ENCODE measurements at regions not wholly inside any gene's neighbourhood (a gene's known extent, or its start where the extent isn't known, plus 50 kb on each side); places are given as distances from the start of the nearest gene placed in this dataset.

GRCh38 chr2:83565181-83565580, 893.9 kb downstream of the SUCLG1 start:
- DNase-seq (ENCODE audit: low spot score), result no peak

- DNase-seq (ENCODE audit: low spot score), result no peak
These were observed 897.5 kb downstream of the SUCLG1 start for GRCh38 chr2:83561592-83561991.

GRCh38 chr2:83536556-83536955, 922.5 kb downstream of the SUCLG1 start:
- DNase-seq (ENCODE audit: low spot score), result no peak

GRCh38 chr2:83534416-83534815, 924.7 kb downstream of the SUCLG1 start:
- no peak for DNase-seq (ENCODE audit: low spot score)

GRCh38 chr2:83531206-83531826, 927.8 kb downstream of the SUCLG1 start:
- no peak for DNase-seq (ENCODE audit: low spot score)

- no peak for DNase-seq (ENCODE audit: low spot score)
These were observed 930.3 kb downstream of the SUCLG1 start for GRCh38 chr2:83528767-83529166.

- no peak for DNase-seq (ENCODE audit: low spot score)
These were observed 936.1 kb downstream of the SUCLG1 start for GRCh38 chr2:83522891-83523493.

GRCh38 chr2:83517727-83518368, 941.2 kb downstream of the SUCLG1 start:
- no peak for DNase-seq (ENCODE audit: low spot score)

- DNase-seq (ENCODE audit: low spot score), result no peak
These were observed 942.6 kb downstream of the SUCLG1 start for GRCh38 chr2:83516503-83516902.

GRCh38 chr2:83487451-83487850, 971.6 kb downstream of the SUCLG1 start:
- DNase-seq (ENCODE audit: low spot score), result no peak

- no peak for DNase-seq (ENCODE audit: low spot score)
These were observed 977.6 kb downstream of the SUCLG1 start for GRCh38 chr2:83481436-83481835.

- no peak for DNase-seq (ENCODE audit: low spot score)
These were observed 981.0 kb downstream of the SUCLG1 start for GRCh38 chr2:83478037-83478436.

- no peak for DNase-seq (ENCODE audit: low spot score)
These were observed 983.7 kb downstream of the SUCLG1 start for GRCh38 chr2:83475371-83475770.

GRCh38 chr2:83471655-83472054, 987.4 kb downstream of the SUCLG1 start:
- no peak for DNase-seq (ENCODE audit: low spot score)

- DNase-seq (ENCODE audit: low spot score), result no peak
These were observed 988.2 kb downstream of the SUCLG1 start for GRCh38 chr2:83470928-83471327.

GRCh38 chr2:83464444-83464843, 994.6 kb downstream of the SUCLG1 start:
- DNase-seq (ENCODE audit: low spot score), result no peak

- DNase-seq (ENCODE audit: low spot score), result no peak
These were observed 996.2 kb downstream of the SUCLG1 start for GRCh38 chr2:83462881-83463280.

GRCh38 chr2:83461135-83461534, 997.9 kb downstream of the SUCLG1 start:
- DNase-seq (ENCODE audit: low spot score), result no peak

- no peak for DNase-seq (ENCODE audit: low spot score)
These were observed 999.6 kb downstream of the SUCLG1 start for GRCh38 chr2:83459456-83459855.

GRCh38 chr2:83435989-83436388, 1023.1 kb downstream of the SUCLG1 start:
- no peak for DNase-seq (ENCODE audit: low spot score)

- no peak for DNase-seq (ENCODE audit: low spot score)
These were observed 1038.1 kb downstream of the SUCLG1 start for GRCh38 chr2:83420993-83421392.

GRCh38 chr2:83394134-83394904, 1064.8 kb downstream of the SUCLG1 start:
- DNase-seq (ENCODE audit: low spot score), result no peak

- DNase-seq (ENCODE audit: low spot score), result no peak
These were observed 1070.3 kb downstream of the SUCLG1 start for GRCh38 chr2:83388804-83389203.

Measured in putamen (tissue), 1 donor.